ENCODE measurements at regions not wholly inside any gene's neighbourhood (a gene's known extent, or its start where the extent isn't known, plus 50 kb on each side); places are given as distances from the start of the nearest gene placed in this dataset.

- Histone ChIP-seq H3K36me3 (ENCODE audit: control insufficient read depth in 2 of 3, insufficient read depth in 3 of 3, low read length in 3 of 3) (no peaks in the 10 kb centered on the region), H3K4me1 (ENCODE audit: control insufficient read depth in 2 of 2, insufficient read depth in 2 of 2, low read length in 2 of 2) (no peaks in the 10 kb centered on the region), H3K27ac (ENCODE audit: low read depth, low read length) (no peak overlapping the region), H3K4me3 (ENCODE audit: low read length) (no peak overlapping the region), H3K27me3 (ENCODE audit: control insufficient read depth in 2 of 2, insufficient read depth in 2 of 2, low read length in 2 of 2) (no peaks in the 10 kb centered on the region), H3K9me3 (ENCODE audit: control insufficient read depth in 2 of 3, low read length in 3 of 3) (no peaks in the 10 kb centered on the region)
- intact Hi-C loops (cut with micrococcal nuclease): no loop called here
- Mint-ChIP-seq H3K4me1 (no peaks in the 10 kb centered on the region), H3K4me3 (no peak overlapping the region), H3K27ac (no peak overlapping the region), H3K9me3 (peaks cover 0 to 4% (median 0%) of the 10 kb centered on the region in 11 donors), H3K36me3 (no peaks in the 10 kb centered on the region), H3K27me3 (peaks cover 0 to 23% (median 12%) of the 10 kb centered on the region in 5 donors)
- CTCF ChIA-PET: no interaction called here
- POLR2A ChIA-PET: no interaction called here
- ATAC-seq: no peak
- DNase-seq: no peak
Measured at GRCh38 chr18:50453732-50454131, 78.9 kb downstream of the SKA1 start.

DNA sequence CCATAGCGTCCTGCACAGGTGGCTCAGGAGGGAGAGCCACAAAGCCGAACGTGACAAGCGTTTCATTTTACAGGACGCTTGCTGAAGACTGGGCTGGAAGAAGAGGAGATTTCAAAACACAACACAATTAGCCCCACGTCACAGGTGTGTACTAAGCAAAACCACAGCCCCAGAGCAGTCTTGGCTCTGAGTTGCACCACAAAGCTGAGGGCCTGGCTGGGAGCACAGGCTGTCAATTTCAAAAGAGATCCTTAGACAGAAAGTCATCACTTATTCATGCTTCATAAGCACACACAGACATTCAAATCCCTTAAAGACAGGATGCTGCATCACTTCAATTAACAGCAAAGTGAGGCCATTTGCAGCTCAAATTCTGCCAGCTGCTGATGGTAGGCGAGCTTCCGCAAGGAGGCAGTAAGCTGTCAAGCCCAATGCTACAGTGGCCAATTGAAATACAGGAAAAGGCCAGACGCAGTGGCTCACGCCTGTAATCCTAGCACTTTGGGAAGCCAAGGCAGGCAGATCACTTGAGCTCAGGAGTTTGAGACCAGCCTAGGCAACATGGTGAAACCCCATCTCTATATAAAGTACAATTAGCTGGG, 79.6 kb downstream of the SKA1 start:
- no peak for ATAC-seq
- peaks cover 0 to 7% (median 0%) of the 10 kb centered on the region in 11 donors for H3K9me3 Mint-ChIP-seq
- intact Hi-C loops (cut with micrococcal nuclease): no loop called here

GRCh38 chr18:50456285-50456684, 81.4 kb downstream of the SKA1 start:
- Mint-ChIP-seq H3K9me3 (peaks cover 0 to 10% (median 0%) of the 10 kb centered on the region in 11 donors), H3K4me3 (no peak overlapping the region), H3K36me3 (no peaks in the 10 kb centered on the region), H3K4me1 (no peaks in the 10 kb centered on the region), H3K27me3 (peaks cover 0 to 20% (median 12%) of the 10 kb centered on the region in 5 donors), H3K27ac (no peak overlapping the region)
- no peak for DNase-seq
- Histone ChIP-seq H3K9me3 (ENCODE audit: control insufficient read depth in 2 of 3, low read length in 3 of 3) (no peaks in the 10 kb centered on the region), H3K4me1 (ENCODE audit: control insufficient read depth in 2 of 2, insufficient read depth in 2 of 2, low read length in 2 of 2) (no peaks in the 10 kb centered on the region), H3K27ac (ENCODE audit: low read depth, low read length) (no peak overlapping the region), H3K36me3 (ENCODE audit: control insufficient read depth in 2 of 3, insufficient read depth in 3 of 3, low read length in 3 of 3) (no peaks in the 10 kb centered on the region), H3K27me3 (ENCODE audit: control insufficient read depth in 2 of 2, insufficient read depth in 2 of 2, low read length in 2 of 2) (no peaks in the 10 kb centered on the region), H3K4me3 (ENCODE audit: low read length) (no peak overlapping the region)
- ChIA-PET CTCF (no interaction called here), POLR2A (no interaction called here)
- ATAC-seq: no peak
- intact Hi-C loops (cut with micrococcal nuclease): no loop called here

More for the DNA sequence above, 79.6 kb downstream of the SKA1 start:
- Mint-ChIP-seq H3K4me3 (no peak overlapping the region), H3K36me3 (no peaks in the 10 kb centered on the region), H3K4me1 (no peaks in the 10 kb centered on the region), H3K27ac (no peak overlapping the region), H3K27me3 (peaks cover 0 to 20% (median 12%) of the 10 kb centered on the region in 5 donors)
- H3K27ac ChIP-seq (ENCODE audit: low read depth, low read length): no peak overlapping the region
- no peaks in the 10 kb centered on the region for H3K36me3 ChIP-seq (ENCODE audit: control insufficient read depth in 2 of 3, insufficient read depth in 3 of 3, low read length in 3 of 3)
- no peak overlapping the region for H3K4me3 ChIP-seq (ENCODE audit: low read length)
- no peaks in the 10 kb centered on the region for H3K27me3 ChIP-seq (ENCODE audit: control insufficient read depth in 2 of 2, insufficient read depth in 2 of 2, low read length in 2 of 2)
- CTCF ChIA-PET: no interaction called here
- DNase-seq: no peak
- no peaks in the 10 kb centered on the region for H3K4me1 ChIP-seq (ENCODE audit: control insufficient read depth in 2 of 2, insufficient read depth in 2 of 2, low read length in 2 of 2)
- no peaks in the 10 kb centered on the region for H3K9me3 ChIP-seq (ENCODE audit: control insufficient read depth in 2 of 3, low read length in 3 of 3)
- POLR2A ChIA-PET: no interaction called here

DNA sequence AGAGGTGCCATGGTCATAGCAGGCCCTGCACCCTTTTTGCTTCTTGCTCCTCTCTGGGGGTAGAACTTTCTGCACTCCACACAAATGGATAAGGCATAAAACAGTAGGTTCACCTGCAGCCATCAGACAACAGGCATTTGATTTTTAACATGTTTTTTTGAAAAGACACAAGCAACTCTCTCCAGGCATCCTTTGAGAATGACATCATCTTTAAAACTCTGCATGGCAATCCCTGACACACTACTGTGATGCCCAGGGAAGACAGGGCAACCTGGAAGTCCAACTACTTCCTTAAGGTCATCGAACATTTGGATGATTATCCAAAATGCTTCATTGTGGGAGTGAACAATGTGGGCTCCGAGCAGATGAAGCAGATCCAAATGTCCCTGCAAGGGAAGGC, 82.8 kb downstream of the SKA1 start:
- Histone ChIP-seq H3K36me3 (ENCODE audit: control insufficient read depth in 2 of 3, insufficient read depth in 3 of 3, low read length in 3 of 3) (no peaks in the 10 kb centered on the region), H3K4me1 (ENCODE audit: control insufficient read depth in 2 of 2, insufficient read depth in 2 of 2, low read length in 2 of 2) (no peaks in the 10 kb centered on the region), H3K9me3 (ENCODE audit: control insufficient read depth in 2 of 3, low read length in 3 of 3) (no peaks in the 10 kb centered on the region), H3K27ac (ENCODE audit: low read depth, low read length) (no peak overlapping the region), H3K27me3 (ENCODE audit: control insufficient read depth in 2 of 2, insufficient read depth in 2 of 2, low read length in 2 of 2) (no peaks in the 10 kb centered on the region), H3K4me3 (ENCODE audit: low read length) (no peak overlapping the region)
- no peaks in the 10 kb centered on the region for H3K4me1 Mint-ChIP-seq
- intact Hi-C loops (cut with micrococcal nuclease): no loop called here
- H3K27me3 Mint-ChIP-seq: peaks cover 0 to 20% (median 12%) of the 10 kb centered on the region in 5 donors
- no peak overlapping the region for H3K4me3 Mint-ChIP-seq
- H3K27ac Mint-ChIP-seq: no peak overlapping the region
- ChIA-PET POLR2A (no interaction called here), CTCF (no interaction called here)
- H3K36me3 Mint-ChIP-seq: no peaks in the 10 kb centered on the region
- DNase-seq (no peak), ATAC-seq (no peak)
- peaks cover 0 to 10% (median 0%) of the 10 kb centered on the region in 11 donors for H3K9me3 Mint-ChIP-seq

- POLR2A ChIA-PET: no interaction called here
- intact Hi-C loops (cut with micrococcal nuclease): no loop called here
- H3K4me3 Mint-ChIP-seq: no peak overlapping the region
Measured at GRCh38 chr18:50458366-50458765, 83.5 kb downstream of the SKA1 start.

GRCh38 chr18:50458796-50459195, 84.0 kb downstream of the SKA1 start:
- Histone ChIP-seq H3K27me3 (ENCODE audit: control insufficient read depth in 2 of 2, insufficient read depth in 2 of 2, low read length in 2 of 2) (no peaks in the 10 kb centered on the region), H3K9me3 (ENCODE audit: control insufficient read depth in 2 of 3, low read length in 3 of 3) (no peaks in the 10 kb centered on the region), H3K36me3 (ENCODE audit: control insufficient read depth in 2 of 3, insufficient read depth in 3 of 3, low read length in 3 of 3) (no peaks in the 10 kb centered on the region), H3K27ac (ENCODE audit: low read depth, low read length) (no peak overlapping the region), H3K4me3 (ENCODE audit: low read length) (no peak overlapping the region), H3K4me1 (ENCODE audit: control insufficient read depth in 2 of 2, insufficient read depth in 2 of 2, low read length in 2 of 2) (no peaks in the 10 kb centered on the region)
- no peak for ATAC-seq
- Mint-ChIP-seq H3K4me3 (no peak overlapping the region), H3K27me3 (peaks cover 0 to 20% (median 12%) of the 10 kb centered on the region in 5 donors), H3K36me3 (no peaks in the 10 kb centered on the region), H3K4me1 (no peaks in the 10 kb centered on the region), H3K27ac (no peak overlapping the region), H3K9me3 (peaks cover 0 to 10% (median 0%) of the 10 kb centered on the region in 11 donors)
- DNase-seq: no peak
- intact Hi-C loops (cut with micrococcal nuclease): no loop called here
- POLR2A ChIA-PET: no interaction called here
- CTCF ChIA-PET: no interaction called here

More at GRCh38 chr18:50458366-50458765, 83.5 kb downstream of the SKA1 start:
- Mint-ChIP-seq H3K9me3 (peaks cover 0 to 10% (median 0%) of the 10 kb centered on the region in 11 donors), H3K27me3 (peaks cover 0 to 20% (median 12%) of the 10 kb centered on the region in 5 donors), H3K36me3 (no peaks in the 10 kb centered on the region), H3K27ac (no peak overlapping the region), H3K4me1 (no peaks in the 10 kb centered on the region)
- Histone ChIP-seq H3K27ac (ENCODE audit: low read depth, low read length) (no peak overlapping the region), H3K9me3 (ENCODE audit: control insufficient read depth in 2 of 3, low read length in 3 of 3) (no peaks in the 10 kb centered on the region), H3K4me1 (ENCODE audit: control insufficient read depth in 2 of 2, insufficient read depth in 2 of 2, low read length in 2 of 2) (no peaks in the 10 kb centered on the region), H3K4me3 (ENCODE audit: low read length) (no peak overlapping the region), H3K36me3 (ENCODE audit: control insufficient read depth in 2 of 3, insufficient read depth in 3 of 3, low read length in 3 of 3) (no peaks in the 10 kb centered on the region), H3K27me3 (ENCODE audit: control insufficient read depth in 2 of 2, insufficient read depth in 2 of 2, low read length in 2 of 2) (no peaks in the 10 kb centered on the region)
- DNase-seq (no peak), ATAC-seq (no peak)
- CTCF ChIA-PET: no interaction called here

DNA sequence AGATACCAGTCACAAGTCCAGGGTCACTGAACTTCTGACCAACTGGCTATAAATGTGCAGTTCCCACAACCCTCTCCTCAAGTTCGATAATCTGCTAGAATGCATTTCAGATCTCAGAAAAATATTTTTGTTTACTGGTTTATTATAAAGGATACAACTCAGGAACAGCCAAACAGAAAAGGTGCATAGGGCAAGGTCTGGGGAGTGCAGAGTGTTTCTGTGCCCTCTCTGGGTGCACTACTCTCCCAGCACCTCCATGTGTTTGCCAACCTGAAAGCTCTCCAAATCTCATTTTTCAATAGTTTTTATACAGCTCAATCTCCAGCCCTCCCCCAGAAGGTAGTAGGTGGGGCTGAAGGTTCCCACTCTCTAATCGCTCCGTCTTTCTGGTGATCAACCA, 85.2 kb downstream of the SKA1 start:
- Mint-ChIP-seq H3K27ac (no peak overlapping the region), H3K27me3 (peaks cover 0 to 17% (median 12%) of the 10 kb centered on the region in 5 donors), H3K36me3 (no peaks in the 10 kb centered on the region), H3K4me1 (no peaks in the 10 kb centered on the region), H3K4me3 (no peak overlapping the region), H3K9me3 (peaks cover 0 to 10% (median 0%) of the 10 kb centered on the region in 11 donors)
- no peaks in the 10 kb centered on the region for H3K36me3 ChIP-seq (ENCODE audit: control insufficient read depth in 2 of 3, insufficient read depth in 3 of 3, low read length in 3 of 3)
- ChIA-PET POLR2A (no interaction called here), CTCF (no interaction called here)
- no peak overlapping the region for H3K27ac ChIP-seq (ENCODE audit: low read depth, low read length)
- H3K4me3 ChIP-seq (ENCODE audit: low read length): no peak overlapping the region
- no peaks in the 10 kb centered on the region for H3K9me3 ChIP-seq (ENCODE audit: control insufficient read depth in 2 of 3, low read length in 3 of 3)
- DNase-seq: no peak
- H3K4me1 ChIP-seq (ENCODE audit: control insufficient read depth in 2 of 2, insufficient read depth in 2 of 2, low read length in 2 of 2): no peaks in the 10 kb centered on the region
- no peaks in the 10 kb centered on the region for H3K27me3 ChIP-seq (ENCODE audit: control insufficient read depth in 2 of 2, insufficient read depth in 2 of 2, low read length in 2 of 2)
- intact Hi-C loops (cut with micrococcal nuclease): no loop called here
- no peak for ATAC-seq

All from naive thymus-derived CD4-positive, alpha-beta T cell (primary cell).